NCI-H1694 treated with DMSO at 0.1 percent for 48 hours (cell line): ENCODE measurements at regions not wholly inside any gene's neighbourhood (a gene's known extent, or its start where the extent isn't known, plus 50 kb on each side); places are given as distances from the start of the nearest gene placed in this dataset.

Experiments
- DNase-seq: peaks from one replicate; lab custom pipeline; 2025; lab: John Stamatoyannopoulos, UW

GRCh38 chr4:175376287-175376977, 435.6 kb downstream of the GPM6A start:
- no peak for DNase-seq

DNA sequence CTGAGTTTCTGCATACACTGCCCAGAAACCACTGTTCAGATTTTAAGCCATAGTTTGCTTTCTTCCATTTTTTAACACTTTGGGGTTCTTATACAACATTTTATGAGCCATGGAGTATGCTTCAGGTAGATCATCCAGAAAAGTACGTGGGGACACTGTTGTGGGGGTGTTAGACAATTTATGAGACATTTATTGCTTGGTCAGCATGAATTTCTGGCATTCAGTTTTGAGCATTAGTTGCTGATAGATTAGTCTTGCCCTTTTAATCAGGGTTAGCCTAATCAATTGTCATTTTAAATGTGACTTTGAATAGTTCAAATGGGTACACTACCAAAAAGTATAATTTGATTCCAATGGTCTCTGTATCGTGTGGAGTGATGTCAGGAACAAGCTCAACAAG, 434.9 kb downstream of the GPM6A start:
- DNase-seq, result no peak

- no peak for DNase-seq
These were observed 433.7 kb downstream of the GPM6A start for GRCh38 chr4:175378372-175378771.

DNA sequence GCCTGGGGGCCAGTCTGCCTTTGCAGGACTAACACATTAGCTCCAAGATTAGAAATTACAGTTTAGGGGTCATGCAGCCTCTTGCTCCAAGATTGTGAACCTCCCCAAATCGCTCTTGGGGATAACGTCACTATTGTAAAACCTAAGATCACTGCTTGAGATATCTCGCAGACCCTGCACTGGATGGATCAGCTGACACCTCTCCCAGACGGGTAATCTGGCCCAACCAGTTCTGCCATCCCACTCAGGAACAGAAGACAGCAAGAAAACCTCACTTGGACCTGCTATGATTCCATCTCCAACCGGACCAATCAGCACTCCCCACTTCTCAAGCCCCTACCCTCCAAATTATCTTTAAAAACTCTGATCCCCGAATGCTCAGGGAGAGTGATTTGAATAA, 431.2 kb downstream of the GPM6A start:
- DNase-seq, result no peak

- DNase-seq, result no peak
These were observed 426.3 kb downstream of the GPM6A start for GRCh38 chr4:175385797-175386196.

- no peak for DNase-seq
These were observed 425.1 kb downstream of the GPM6A start for GRCh38 chr4:175386776-175387507.

DNA sequence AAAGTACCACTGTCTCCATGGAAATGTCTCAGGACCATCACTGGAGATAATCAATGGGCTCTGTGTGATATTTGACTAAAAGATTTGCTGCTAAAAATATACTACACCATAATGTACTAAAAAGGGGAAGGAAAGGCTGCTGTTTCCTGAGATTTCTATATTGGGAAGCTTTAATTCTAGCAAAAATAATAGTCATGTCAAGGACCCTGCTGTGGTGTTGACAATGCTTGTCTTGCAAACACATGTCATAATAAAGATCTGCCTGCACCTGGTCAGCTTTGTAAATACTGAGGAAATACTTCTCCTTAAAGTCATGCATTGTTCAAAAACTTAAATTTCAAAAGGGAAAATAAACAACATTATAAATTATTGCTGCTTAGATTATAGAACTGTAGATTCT, 417.9 kb downstream of the GPM6A start:
- DNase-seq, result no peak

DNA sequence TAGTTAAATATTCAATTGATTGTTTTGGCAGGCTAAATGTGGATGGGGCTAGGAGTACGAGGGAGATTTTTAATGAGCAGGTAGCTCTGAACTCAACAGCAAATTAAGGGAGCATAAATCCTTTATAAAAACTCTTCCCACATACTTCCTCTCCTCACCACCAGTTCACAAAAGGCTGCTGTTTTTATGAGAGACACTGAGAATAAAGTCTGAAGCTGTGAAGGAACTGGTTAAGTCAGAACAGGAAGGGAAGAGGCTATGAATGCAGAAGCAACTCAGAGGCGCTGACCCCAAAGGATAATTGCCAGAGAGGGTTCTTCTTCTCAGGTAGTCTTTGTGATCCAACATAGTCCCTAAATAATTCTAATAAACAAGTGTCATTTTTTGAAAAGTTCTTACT, 406.1 kb downstream of the GPM6A start:
- DNase-seq, result no peak

DNA sequence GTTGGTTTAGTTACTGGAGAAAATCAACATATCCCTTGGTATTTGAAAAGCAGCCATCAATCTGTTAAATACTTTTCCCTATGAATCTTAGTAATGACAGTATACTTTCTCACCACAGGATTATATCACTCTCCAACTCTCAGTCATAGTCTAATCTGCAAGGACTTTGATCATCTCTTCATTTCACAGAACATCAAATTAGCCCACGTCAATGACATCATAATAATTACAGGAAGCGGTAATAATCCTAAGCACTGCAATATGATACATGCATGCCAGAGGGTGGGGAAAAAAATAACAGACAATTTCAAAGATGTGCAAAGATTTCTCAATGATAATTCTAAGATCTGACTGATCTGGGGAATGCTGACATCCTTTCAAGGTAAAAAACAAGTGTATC, 404.1 kb downstream of the GPM6A start:
- DNase-seq, result no peak

DNA sequence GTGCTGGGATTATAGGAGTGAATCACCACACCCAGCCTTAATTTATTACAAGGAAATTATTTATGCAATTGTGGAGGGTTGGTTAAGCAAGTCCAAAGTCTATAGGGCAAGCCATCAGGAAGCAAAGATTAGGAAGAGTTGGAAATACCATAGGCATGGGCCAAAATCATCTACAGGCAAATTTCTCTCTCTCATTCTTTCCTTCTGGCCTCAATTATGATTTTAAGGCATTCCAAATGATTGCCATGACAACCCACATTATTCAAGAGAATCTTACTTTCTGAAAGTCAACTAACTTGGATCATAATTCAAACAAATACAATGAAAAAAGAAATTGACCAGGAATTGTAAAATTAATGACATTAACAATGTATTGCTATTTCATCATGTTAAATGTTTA, 400.8 kb downstream of the GPM6A start:
- no peak for DNase-seq

DNA sequence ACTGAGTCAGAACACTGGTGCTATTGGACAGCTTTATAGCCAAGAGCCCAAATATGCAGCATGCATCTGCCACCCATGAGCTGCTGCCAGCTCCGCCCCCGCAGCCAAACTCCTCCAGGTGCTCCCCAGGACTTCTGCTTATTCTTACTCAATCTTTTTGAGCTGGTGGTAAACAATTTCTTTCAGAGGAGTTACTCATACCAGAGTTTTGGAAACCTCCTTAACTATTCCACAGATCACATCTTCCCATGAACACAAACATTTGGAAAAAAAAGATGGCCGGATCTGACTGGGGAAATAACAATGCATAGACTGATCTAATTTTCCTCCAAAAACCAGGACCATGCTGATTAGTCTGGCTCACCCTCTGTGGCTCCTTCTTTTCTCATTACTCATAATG, 399.9 kb downstream of the GPM6A start:
- no peak for DNase-seq

- no peak for DNase-seq
These were observed 399.3 kb downstream of the GPM6A start for GRCh38 chr4:175412746-175413145.

- DNase-seq, result no peak
These were observed 398.5 kb downstream of the GPM6A start for GRCh38 chr4:175413561-175413960.

DNA sequence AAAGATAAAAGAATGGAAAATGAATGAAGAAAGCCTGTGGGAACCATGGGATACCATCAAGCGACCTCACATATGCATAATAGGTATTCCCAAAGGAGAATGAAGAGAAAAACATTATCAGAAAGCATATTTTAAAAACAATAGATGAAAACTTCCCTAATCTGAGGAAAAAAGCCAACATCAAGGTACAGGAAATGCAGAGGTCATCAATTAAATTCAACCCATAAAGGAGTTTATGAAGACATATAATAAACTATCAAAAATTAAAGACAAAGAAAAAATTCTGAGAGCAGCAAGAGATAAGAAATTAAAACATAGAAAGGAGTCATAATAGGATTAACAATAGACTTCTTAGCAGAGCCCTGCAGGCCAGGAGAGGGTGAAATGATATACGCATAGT, 397.5 kb downstream of the GPM6A start:
- no peak for DNase-seq

DNA sequence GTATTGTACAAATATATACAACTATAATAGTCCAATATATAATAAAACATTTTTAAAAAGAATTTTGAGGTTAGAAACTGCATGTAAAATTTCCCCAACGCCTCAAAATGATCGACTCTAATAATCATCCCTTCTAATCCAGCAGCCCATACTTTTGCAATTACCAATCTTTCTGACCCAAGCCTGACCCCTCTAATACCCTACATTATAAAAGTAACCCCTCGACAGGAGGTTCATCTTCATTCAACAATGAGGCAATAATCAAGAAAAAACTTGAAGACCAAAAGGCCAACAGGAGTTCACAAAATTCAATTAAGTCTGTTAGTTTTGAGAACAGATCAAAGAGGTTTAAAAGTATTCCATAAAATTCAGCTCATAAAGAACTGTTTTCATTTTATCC, 393.5 kb downstream of the GPM6A start:
- DNase-seq, result no peak

DNA sequence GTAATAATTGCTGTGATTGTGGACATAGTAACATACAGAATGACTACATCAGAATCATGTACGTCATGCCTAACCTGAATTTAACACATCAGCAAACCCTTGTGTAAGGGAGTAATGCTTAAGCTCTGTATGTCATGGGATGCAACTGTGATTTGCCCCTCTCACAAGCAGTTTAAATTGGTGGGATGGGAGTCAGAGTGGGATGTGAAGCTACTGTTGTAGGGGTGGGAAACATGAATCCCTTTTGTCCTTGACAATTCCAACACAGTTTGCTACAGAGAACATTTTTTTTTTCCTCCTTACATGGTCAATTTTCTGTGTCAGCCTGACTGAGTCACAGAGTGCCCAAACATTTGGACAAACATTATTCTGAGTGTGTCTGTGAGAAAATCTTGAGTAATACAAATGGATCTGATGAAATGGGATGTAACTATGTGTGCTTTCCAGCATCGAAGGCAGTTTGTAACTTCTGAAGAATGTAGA, 392.8 kb downstream of the GPM6A start:
- no peak for DNase-seq

- DNase-seq, result no peak
These were observed 390.6 kb downstream of the GPM6A start for GRCh38 chr4:175421506-175421905.

DNA sequence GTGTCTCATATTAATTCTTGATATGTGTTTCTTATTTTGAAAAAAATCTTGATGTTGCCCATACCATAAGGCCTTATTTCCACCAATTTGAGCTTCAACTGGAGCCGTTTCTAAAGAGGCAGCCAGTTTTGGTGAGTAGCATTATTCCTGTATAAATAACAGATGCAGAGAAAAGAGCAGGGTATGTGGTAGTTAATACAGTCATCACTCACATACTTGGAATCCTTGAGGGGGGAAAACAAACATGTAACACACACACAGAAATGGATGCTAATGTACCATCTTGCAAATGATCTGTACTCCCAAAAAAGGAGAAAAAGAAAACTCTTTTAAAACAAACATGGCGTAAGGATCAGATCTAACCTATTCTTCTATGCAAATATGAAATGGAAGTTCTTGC, 389.7 kb downstream of the GPM6A start:
- DNase-seq, result no peak

DNA sequence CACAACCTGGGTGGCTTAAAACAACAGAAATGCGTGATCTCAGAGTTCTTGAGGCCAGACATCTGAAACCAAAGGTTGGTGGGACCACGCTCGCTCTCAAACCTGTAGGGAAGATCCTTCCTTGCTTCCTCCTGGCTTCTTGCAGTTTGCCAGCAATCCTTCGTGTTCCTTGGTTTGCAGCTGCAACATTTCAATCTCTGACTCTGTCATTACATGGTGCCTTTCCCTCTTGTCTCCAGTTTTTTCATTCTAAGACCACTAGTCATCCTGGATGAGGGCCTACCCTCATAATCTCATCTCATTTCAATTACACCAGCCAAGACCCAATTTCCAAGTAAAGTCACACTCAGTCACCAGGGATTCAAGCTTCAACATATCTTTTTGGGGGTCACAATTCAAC, 388.0 kb downstream of the GPM6A start:
- DNase-seq, result no peak

DNA sequence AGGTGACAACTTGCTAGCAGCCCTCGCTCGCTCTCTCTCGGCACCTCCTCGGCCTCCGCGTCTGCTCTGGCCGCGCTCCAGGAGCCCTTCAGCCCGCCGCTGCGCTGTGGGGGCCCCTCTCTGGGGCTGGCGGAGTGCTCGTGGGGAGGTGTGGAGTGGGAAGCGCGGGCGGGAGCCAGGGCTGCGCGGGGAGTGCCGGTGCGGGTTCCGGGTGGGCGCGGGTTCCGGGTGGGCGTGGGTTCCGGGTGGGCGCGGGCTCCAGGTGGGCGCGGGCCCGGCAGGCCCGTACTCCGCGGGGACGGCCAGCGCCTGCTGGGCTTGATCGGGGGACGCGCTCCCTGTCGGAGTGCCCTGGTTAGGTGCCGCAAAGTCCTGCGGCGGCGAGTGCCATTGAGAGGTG, 384.3 kb downstream of the GPM6A start:
- no peak for DNase-seq

DNA sequence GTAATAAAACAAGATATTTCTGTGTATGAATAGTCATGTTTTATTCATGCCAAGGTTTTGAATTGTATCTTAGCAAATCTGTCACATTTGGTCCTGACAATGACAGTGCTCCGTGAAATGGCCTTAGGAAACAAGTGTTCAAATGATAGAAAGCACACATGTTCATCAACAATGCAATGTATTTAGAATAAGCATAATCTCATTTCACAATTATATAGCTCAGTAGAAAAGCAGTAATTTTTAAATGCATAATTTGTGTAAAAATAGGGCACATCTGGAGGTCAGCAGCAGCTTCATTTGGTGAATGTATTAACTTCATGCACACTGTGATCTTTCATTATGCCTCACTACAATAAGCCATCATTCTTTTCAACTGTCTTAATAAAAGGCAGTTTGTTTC, 380.4 kb downstream of the GPM6A start:
- no peak for DNase-seq

DNA sequence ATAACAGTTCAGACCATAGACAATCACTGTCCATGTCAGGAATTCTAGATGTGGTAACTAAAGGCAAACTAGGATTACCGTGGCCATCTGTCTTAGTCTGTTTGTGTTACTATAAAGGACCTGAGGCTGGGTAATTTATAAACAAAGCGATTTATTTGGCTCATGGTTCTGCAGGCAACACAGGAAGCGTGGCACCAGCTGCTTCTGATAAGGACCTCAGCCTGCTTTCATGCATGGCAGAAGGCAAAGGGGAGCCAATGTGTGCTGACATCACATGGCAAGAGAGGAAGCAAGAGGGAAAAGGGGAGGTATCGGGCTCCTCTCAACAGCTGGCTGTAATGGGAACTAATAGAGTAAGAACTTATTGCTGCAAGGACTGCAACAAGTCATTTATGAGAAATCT, 376.7 kb downstream of the GPM6A start:
- no peak for DNase-seq

- no peak for DNase-seq
These were observed 375.9 kb downstream of the GPM6A start for GRCh38 chr4:175436196-175436595.

- DNase-seq, result no peak
These were observed 371.3 kb downstream of the GPM6A start for GRCh38 chr4:175440786-175441185.
